RWPE2 (cell line): ENCODE measurements at regions not wholly inside any gene's neighbourhood (a gene's known extent, or its start where the extent isn't known, plus 50 kb on each side); places are given as distances from the start of the nearest gene placed in this dataset.

Source experiments
- ATAC-seq: fragments of 200-7000 bp; cut with Tn5 transposase; 3 replicates; pipeline ENCODE4 v1.9.1; 2021; ENCODE audit warnings: low read depth
- DNase-seq: peaks from one replicate; pipeline ENCODE4 v3.0.0-alpha.2; 2020; ENCODE audit warnings: low spot score
- H3K27ac ChIP-seq: fragments of 450-650 bp; 2 replicates; pipeline ENCODE4 v1.5.1; 2017; ENCODE audit warnings: mild to moderate bottlenecking; ENCODE audit not compliant: poor library complexity, severe bottlenecking
- H3K27me3 ChIP-seq: fragments of 250-450 bp; sonication (Bioruptor Pico); 2 replicates; pipeline ENCODE4 v1.5.1; 2021; ENCODE audit warnings: mild to moderate bottlenecking, moderate library complexity; ENCODE audit not compliant: insufficient read depth, poor library complexity, severe bottlenecking
- H3K36me3 ChIP-seq: fragments of 250-450 bp; sonication (Bioruptor Pico); 2 replicates; pipeline ENCODE4 v1.5.1; 2020; ENCODE audit warnings: low read depth, mild to moderate bottlenecking, moderate library complexity
- H3K4me1 ChIP-seq: fragments of 250-450 bp; sonication (Bioruptor Pico); 2 replicates; pipeline ENCODE4 v1.5.1; 2021; ENCODE audit warnings: mild to moderate bottlenecking, moderate library complexity; ENCODE audit not compliant: insufficient read depth, poor library complexity, severe bottlenecking
- H3K4me3 ChIP-seq: fragments of 250-450 bp; sonication (Bioruptor Pico); 2 replicates; pipeline ENCODE4 v1.5.1; 2021; ENCODE audit warnings: mild to moderate bottlenecking, moderate library complexity; ENCODE audit not compliant: severe bottlenecking
- H3K9me3 ChIP-seq: fragments of 250-450 bp; sonication (Bioruptor Pico); 2 replicates; pipeline ENCODE4 v1.5.1; 2021; ENCODE audit warnings: mild to moderate bottlenecking, moderate library complexity; ENCODE audit not compliant: severe bottlenecking
- TF ChIP-seq, protein P1 (sequence below): fragments of 450-650 bp; IDR thresholded peaks from one replicate; pipeline ENCODE4 v1.5.1; 2017; ENCODE audit warnings: mild to moderate bottlenecking, moderate library complexity; ENCODE audit not compliant: poor library complexity, severe bottlenecking

DNA sequence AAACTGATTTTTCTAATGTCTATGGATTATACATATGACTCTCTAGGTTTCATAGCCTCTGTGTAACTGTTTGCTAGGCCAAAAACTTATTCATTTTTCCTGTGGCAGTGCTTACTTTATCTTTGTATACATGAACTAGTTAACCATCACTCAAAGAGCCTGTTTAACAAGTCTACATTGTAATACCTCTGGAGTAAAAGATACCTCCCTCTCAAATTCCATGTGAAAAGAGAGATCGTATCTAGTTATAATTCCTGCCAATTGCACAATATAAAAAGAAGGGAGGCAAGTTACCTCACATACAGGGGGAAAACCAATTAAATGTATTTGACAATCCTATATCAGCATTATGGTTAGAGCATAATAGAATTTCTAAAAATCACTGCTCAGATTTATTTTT lies 271.9 kb upstream of the ST8SIA4 start:
- Histone ChIP-seq H3K4me1 (no peaks in the 10 kb centered on the region), H3K36me3 (no peaks in the 10 kb centered on the region), H3K27me3 (no peaks in the 10 kb centered on the region), H3K4me3 (no peak overlapping the region), H3K27ac (no peak overlapping the region), H3K9me3 (no peaks in the 10 kb centered on the region)
- DNase-seq = no peak
- TF ChIP-seq, protein P1, sequence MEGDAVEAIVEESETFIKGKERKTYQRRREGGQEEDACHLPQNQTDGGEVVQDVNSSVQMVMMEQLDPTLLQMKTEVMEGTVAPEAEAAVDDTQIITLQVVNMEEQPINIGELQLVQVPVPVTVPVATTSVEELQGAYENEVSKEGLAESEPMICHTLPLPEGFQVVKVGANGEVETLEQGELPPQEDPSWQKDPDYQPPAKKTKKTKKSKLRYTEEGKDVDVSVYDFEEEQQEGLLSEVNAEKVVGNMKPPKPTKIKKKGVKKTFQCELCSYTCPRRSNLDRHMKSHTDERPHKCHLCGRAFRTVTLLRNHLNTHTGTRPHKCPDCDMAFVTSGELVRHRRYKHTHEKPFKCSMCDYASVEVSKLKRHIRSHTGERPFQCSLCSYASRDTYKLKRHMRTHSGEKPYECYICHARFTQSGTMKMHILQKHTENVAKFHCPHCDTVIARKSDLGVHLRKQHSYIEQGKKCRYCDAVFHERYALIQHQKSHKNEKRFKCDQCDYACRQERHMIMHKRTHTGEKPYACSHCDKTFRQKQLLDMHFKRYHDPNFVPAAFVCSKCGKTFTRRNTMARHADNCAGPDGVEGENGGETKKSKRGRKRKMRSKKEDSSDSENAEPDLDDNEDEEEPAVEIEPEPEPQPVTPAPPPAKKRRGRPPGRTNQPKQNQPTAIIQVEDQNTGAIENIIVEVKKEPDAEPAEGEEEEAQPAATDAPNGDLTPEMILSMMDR = no peak
- no peak for ATAC-seq

DNA sequence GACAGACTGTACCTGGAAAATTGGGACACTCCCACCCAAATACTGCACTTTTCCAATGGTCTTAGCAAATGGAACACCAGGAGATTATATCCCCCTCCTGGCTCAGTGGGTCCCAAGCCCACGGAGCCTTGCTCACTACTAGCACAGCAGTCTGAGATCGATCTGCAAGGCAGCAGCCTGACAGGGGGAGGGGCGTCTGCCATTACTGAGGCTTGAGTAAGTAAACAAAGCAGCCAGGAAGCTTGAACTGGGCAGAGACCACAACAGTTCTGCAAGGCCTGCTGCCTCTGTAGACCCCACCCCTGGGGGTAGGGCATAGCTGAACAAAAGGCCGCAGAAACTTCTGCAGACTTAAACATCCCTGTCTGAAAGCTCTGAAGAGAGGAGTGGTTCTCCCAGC lies 260.0 kb upstream of the ST8SIA4 start:
- no peaks in the 10 kb centered on the region for H3K36me3 ChIP-seq
- no peak for DNase-seq
- H3K27ac ChIP-seq = no peak overlapping the region
- H3K4me3 ChIP-seq = no peak overlapping the region
- H3K27me3 ChIP-seq = no peaks in the 10 kb centered on the region
- ATAC-seq = no peak
- TF ChIP-seq, protein P1 = no peak
- H3K9me3 ChIP-seq = no peaks in the 10 kb centered on the region
- no peaks in the 10 kb centered on the region for H3K4me1 ChIP-seq

DNA sequence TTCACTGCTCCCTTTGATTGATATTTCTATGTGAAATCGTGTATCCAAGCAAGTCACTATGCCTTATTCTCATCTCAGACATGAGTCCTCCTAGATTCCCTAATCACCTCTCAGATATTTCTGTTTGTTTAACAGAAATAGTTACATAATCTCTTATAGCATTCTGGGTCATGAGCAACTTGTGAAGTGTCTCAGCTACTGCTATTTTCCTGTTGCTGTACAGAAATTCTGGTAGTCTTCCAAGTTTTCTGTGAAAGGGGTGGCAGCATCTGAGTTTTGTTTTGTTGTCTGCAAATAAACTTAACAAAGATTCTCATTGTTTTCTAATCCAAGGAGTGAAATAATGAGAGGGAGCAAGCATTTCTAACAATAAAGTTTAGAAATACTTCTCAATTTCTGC lies 256.9 kb upstream of the ST8SIA4 start:
- DNase-seq = no peak
- TF ChIP-seq, protein P1 = no peak
- ATAC-seq = no peak

DNA sequence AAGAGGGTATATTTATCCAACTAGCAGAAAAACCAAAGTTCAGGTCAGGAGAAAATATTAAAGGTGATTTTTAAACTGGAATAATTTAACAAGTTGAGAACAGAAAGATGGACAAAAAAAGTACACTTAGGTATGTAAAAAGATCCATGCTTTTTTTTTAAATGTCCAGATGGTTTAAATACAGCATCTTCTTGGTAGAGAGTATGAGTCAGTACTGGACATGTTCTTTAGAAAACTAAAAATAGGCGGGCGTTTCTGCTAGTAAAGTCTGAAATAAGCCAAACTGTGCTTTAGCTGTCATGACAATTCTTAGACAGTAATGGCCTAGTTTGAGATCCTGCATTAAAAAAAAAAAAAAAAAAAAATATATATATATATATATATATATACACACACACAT lies 255.9 kb upstream of the ST8SIA4 start:
- TF ChIP-seq, protein P1 = no peak
- H3K4me1 ChIP-seq = no peaks in the 10 kb centered on the region
- H3K4me3 ChIP-seq = no peak overlapping the region

More for the DNA sequence above, 256.9 kb upstream of the ST8SIA4 start:
- Histone ChIP-seq H3K4me3 (no peak overlapping the region), H3K9me3 (no peaks in the 10 kb centered on the region), H3K36me3 (no peaks in the 10 kb centered on the region), H3K27ac (no peak overlapping the region), H3K4me1 (no peaks in the 10 kb centered on the region), H3K27me3 (no peaks in the 10 kb centered on the region)

DNA sequence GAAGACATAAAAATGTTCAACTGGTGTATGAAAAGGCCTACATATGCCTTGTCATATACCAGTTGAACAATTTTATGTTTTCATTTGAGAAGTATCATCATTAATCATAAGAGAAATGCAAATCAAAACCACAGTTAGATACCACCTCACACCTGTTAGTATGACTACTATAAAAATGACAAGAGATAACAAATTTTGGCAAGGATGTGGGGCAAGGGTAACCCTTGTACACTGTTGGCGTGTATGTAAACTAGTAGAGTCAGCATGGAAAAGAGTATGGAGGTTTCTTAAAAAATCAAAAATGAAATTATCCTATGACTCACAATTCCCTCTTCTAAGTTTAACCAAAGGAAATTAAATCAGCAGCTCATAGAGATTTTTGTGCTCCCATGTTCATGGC lies 250.4 kb upstream of the ST8SIA4 start:
- TF ChIP-seq, protein P1 = no peak
- Histone ChIP-seq H3K36me3 (no peaks in the 10 kb centered on the region), H3K27me3 (no peaks in the 10 kb centered on the region), H3K27ac (no peak overlapping the region), H3K9me3 (no peaks in the 10 kb centered on the region), H3K4me1 (no peaks in the 10 kb centered on the region), H3K4me3 (no peak overlapping the region)
- DNase-seq = no peak
- no peak for ATAC-seq

More for the DNA sequence above, 255.9 kb upstream of the ST8SIA4 start:
- Histone ChIP-seq H3K27ac (no peak overlapping the region), H3K36me3 (no peaks in the 10 kb centered on the region), H3K9me3 (no peaks in the 10 kb centered on the region), H3K27me3 (no peaks in the 10 kb centered on the region)
- ATAC-seq = no peak
- no peak for DNase-seq
